Stimulated activated CD8-positive, alpha-beta memory T cell treated with anti-CD3 and anti-CD28 coated beads, Interleukin-2, amount 100 ng/mL, for 1 hour (primary cell): ENCODE measurements at regions not wholly inside any gene's neighbourhood (a gene's known extent, or its start where the extent isn't known, plus 50 kb on each side); places are given as distances from the start of the nearest gene placed in this dataset.
"Not testable (repeated sequence)": the region's sequence is repeated elsewhere in the genome, so short reads cannot be mapped to it uniquely, and the experiment has no call there.

ENCODE experiments used
- DNase-seq, 2 donors: peaks; one replicate each; pipeline ENCODE4 v3.0.0-alpha.2; 2020; ENCODE audit warnings: low read depth in 2 of 2

DNA sequence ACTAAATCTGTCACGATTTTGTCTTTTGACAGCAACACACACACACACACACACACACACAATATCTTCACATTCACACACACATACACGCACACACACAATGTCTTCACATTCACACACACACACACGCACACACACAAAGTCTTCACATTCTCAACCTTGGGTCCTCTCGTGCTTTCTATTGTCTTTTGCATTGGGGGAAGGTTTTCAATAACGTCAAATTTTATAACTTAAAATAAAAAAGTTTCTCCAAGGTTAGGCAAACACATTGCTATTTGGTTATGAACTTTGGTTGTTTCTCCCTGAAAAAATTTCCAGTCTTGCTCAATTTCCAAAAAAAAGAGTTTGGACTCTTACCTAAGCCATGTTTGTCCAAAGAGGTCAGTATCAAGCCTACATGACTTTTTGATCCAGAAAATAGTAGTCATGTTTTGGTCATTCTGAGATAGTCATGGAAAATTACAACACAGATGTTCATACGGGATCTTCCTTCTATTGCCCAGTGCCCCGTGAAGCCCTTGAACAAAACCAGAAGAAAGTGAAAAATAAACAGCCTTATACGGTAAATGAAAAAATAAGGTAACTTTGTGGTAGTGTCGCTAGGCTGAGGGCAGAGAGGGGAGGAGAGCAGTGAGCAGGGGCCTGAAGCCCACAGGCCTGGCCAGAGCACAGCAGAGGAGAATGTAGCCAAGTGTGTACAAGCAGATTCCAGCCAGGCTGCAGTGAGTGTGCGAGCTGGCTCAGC lies 542.8 kb upstream of the ID2 start:
- DNase-seq, result no peak

DNA sequence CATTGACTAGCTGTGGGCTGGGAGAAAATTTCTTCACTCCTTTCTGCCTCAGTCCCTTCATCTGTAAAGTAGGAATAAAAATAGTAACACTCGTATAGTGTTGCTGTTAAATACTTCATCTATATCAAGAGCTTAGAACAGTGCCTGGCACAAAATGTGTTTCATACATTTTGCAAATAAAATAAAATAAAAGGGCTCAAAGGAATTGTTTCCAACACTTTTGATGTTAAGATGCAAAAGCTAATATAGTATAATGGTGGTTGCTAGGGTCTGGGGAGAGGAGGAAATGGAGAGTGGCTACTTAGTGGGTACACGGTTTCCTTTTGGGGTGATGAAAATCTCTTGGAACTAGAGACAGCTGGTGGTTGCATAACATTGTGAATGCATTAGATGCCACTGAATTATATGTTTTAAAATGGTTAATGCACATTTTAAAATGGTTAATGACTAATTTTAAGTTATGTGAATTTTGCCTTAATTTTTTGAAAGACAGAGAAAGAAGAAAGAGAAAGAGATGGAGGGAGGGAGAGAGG lies 542.1 kb upstream of the ID2 start:
- no peak for DNase-seq

DNA sequence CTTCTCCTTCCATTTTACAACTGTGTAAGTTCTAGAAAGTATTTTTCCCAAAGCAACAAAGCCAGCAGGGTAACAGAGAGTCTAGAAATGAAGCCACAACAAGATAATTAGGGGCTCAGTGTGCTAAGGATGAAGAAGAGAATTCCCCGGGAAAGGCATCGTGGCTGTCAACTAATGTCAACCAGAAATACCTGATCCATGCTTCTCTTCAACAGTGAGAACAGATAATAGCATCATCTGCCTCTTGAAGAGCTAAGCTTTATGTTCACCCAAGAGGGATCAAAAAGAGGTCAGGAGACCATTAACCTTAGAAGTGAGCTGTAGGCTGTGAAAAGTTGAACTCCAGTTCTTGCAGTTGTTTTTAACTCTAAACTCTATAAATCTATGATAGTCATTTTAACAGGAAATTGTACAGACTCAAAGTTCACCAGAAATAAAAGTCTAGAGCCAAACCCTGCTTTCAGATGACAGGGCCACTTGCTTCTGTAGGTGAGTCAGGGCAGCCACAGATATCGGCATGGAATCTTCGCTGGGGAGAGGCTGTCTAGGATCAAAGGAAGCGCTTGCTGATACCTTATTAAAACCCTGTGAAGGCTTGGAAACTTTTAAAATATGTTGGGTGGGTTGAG lies 540.7 kb upstream of the ID2 start:
- no peak for DNase-seq

DNA sequence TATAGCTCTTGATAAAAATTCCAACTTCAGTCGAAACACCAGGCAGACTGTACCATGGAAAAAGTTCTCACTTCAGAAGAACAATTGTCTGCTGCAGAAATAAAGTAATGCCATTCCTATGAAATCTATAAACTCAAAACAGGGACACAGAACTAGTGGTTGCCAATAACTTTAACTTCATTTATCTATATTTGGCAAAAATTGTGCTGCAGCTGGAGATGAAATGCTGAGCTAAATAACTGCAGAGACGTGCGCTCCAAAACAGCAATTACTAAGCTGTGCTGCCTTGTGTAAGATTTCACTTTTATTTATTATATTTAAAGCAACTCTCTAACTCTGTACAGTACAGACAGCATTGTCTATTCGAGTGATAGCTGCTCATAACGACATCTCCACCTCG lies 540.1 kb upstream of the ID2 start:
- DNase-seq, result no peak

DNA sequence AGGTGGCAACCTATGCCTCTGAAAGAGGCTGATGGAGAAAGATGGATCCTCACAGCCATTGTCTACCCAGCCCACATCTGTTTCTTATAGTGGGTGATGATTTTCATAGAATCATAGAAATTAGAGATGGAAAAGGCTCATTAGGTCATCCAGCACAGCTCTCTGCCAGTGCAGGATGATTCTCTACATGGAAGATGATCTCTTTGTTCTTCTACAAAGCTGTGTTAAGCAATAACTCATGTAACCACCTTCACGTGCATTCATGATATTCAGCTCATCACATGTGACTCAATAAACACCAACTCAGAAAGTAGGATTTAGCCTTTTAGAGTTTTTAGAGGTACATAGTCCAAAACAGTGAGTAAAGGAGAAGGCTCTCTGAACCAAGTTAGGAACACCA lies 539.4 kb upstream of the ID2 start:
- DNase-seq, result no peak

DNA sequence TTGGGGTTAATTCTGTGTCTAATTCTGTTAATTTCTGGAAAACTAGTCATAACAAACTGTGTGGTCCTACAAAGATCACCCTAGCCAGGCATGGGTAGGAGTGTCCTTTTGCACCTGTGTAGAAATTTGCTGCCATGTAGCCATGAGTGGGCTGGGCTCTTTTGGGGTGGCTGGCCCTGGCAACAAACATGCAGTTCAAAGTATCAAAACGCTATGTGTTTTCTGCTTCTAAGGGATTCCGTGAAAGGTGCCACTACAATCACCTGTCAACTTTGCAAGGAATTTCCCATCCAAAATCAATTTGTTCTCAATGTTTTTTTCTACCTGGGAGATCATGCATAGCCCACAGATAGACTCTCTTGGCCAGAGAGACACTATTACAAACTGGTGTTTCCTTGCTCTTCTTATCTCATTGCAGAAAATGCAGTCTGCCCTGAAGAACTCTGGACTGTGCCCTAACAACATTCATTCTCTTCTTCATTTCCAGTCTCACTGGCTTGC lies 537.7 kb upstream of the ID2 start:
- no peak for DNase-seq

DNA sequence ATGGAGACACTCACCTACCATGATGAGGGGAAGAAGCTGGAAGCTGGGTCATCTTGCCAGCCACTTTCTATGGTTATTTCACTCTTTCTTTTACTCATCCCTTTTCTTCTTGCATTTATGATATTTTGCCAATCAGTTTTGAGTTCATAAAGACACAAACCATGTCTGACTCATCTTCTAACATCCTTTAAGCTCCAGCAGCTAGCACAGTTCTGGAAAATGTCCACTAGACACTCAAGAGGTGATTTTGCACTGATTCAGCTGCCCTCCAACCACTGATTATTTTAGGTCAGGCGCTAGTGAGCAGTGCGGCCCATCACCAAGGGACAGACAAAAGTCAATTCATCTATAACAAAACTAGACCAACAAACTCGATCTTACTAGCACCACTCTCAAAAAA lies 537.1 kb upstream of the ID2 start:
- no peak for DNase-seq

DNA sequence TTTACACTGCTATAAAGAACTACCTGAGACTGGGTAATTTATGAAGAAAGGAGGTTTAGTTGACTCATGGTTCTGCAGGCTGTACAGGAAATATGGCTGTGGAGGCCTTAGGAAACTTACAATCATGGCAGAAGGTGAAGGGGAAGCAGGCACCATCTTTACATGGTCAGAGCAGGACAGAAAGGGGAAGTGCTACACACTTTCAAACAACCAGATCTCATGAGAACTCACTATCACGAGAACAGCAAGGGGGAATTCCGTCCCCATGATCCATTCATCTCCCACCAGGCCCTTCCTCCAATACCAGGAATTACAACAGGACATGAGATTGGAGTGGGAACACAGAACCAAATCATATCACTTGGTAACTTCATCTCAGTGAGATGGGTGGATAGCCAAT lies 536.5 kb upstream of the ID2 start:
- not testable (repeated sequence) for DNase-seq

DNA sequence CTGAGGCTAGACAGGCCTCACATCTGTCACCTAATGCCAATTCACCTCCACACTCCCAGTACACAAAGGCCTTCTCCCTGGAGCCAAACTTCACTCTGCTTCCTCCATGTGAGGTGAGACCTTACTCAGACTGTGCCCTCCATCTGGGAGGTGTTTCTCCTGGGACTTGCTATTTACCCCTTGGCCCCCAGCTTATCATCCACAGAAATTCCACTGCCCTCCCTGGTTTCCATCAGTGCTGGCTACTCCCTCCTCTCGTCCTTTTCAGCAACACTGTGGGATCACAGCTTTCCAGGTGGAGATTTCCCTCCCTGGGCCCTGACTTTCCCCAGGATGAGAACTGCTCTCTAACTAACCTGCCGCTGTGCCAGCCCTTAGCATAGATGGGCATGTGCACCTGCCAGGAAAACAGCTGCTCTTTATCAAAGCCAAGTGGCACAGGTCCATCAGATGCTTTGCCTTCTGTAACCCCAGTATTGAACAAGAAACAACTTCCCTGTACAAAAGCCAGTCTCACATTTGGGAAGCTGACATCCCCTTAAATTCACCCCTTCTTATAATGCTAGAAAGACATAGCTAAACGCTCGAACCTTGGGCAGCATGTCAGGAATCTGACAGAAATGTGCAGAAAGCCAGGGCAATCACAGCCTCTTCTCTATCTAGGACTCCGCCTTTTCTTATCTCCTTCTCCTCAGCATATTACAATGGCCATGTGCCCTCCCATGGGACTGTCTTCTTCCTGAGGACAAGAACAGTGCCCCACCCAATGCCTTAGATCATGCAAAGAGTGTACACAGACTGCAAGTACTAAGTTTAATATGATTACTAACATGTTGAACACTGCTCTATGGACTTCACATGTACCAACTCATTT lies 535.5 kb upstream of the ID2 start:
- no peak for DNase-seq

DNA sequence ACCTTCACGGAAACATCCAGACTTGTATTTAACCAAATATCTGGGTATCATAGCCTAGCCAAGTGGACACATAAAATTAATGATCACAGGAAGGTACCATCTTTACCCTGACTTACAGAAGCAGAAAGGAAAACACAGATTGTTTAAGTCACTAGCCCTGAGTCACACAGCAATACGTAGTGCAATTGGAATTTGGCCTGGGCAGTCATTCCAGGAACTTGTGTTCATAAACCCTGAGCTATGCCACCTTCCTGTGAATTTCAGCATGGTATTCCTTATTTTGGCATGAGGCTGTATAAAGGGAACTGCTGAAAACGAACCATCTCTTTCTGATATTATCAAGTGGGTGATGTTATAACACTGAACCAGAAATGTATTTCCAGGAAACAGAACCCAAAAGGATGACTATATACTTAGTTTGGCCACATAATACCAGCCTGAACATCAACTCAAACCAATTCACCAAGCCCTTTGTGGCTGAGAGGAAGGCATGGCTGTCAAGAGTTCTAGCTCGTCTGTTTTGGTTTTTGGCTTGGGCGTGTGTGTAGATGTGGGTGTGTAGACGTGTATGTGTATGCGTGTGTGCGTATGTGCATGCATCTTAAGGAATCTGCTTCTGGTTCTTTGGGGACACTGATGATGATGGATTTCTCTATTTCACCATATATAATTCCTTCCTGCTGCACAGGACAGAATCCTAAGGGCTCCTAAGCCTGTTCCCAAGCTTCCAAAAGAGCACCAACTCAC lies 533.4 kb upstream of the ID2 start:
- no peak for DNase-seq

DNA sequence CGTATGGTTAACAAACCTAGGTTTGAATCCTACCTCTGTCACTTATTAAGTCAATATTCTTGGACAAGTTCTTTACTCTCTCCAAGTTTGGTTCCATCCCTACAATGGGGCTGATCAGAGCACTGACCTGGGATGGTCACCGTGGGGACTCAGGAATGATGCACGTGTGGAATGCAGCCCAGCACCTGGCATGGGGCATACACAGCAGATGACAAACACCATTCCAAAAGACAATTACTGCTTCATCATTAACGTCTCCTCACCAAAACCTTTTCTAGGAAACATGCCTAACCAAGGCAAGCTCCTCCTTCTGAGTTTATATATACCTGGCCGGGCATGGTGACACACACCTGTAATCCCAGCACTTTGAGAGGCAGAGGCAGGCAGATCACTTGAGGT lies 532.9 kb upstream of the ID2 start:
- no peak for DNase-seq

DNA sequence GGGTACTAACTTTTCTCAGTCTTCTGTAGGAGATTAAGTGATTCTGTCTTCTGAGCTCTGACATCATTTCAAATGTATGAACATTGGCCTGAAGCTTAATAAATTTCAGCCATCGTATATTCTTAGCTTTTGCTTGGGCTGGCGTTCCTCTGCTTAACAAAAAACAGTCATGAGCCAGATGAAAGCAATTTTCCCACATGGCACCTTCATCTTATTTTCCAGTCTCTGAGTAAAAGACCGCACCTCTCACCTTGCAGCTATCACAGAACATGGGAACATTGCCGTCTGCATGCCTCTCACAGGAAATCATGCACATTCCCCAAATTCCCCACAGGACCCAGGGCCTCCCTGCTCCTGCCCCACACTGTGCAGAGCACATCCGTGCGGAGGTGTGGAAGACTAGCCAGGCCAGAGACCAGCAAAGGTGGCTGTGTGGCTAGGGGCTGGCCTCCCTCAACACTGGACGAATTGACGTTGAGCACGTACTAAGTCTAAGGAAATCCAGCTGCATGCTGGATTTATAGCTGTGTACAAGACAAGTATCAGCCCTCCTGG lies 531.8 kb upstream of the ID2 start:
- DNase-seq, result no peak

DNA sequence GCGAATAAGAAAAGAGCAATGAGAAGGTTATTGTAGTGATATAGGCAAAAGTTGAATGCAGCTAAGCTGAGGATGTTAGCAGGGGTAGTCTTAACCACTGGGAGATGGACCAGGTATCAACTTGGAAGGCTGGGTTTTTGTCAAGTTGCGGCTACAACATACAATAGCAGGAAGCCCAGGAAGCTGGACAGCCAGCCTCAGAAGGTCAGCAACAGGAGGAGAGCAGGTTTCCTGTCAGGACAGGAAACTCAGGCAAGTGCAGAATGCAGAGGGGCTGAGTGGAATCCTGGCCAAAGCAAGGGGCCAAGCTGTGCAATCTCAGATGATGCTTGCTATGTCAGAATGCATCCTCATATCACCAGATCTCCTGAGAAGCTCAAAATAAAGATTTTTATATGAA lies 530.0 kb upstream of the ID2 start:
- no peak for DNase-seq

DNA sequence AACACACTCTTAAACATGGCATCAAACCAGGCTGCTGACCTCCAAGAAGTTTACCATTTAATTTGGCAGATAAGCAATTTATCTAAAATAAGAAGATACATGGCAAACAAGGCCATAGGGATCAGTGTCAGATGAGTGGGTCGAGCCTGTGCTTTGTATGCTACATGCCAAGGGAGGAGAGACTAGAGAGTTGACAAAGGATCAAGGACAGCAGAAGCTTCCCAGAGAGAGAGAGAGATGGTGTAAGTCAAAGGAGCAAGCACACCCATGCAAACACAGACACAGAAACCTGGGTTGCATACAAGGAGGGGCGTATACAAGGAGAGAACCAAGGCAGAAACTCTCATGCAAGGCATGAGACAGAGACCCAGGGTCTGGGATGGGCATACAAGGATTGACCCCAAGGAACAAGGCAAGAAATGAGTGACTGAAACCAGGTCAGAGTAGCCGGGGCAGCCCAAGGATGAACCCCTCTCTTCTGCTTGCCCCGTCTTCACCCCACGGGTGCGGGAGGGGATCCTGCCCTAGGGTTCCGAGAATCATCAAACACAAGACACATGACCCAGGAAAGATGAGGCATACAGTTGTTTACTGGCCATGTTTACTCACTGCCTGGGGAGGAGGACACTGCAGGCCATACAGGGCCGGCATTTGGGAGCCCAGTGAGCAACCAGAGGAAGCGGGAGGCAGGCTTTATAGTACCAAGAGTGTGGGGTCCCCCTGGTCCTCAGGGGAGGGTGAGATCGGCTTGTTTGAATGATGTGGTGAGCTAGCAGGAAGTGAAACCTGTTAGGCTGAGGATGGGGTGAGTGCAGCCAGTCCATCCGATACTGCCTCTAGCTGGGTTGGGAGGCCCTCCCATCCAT lies 529.2 kb upstream of the ID2 start:
- no peak for DNase-seq

DNA sequence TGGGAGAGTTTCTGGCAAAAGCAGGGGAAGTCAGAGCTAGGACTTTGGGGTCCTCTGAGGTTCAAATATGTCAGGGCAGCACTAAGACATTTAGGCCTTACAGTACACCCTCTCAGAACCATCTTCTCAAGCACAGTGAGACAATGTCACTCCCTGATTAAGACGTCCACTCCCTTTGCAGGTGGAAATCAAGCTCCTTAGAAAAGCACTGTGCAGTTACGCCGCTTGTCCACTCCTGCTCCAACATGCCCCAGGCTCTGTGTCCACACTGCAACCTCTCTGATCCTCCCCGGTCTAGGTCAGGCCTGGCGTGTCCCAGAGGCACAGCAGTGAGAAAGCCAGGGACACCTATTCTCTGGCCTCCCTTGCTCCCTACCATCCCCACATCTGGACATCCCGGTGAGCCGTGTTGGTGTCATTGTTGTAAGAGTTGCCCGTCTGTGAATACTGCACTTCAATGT lies 528.6 kb upstream of the ID2 start:
- DNase-seq, result no peak

DNA sequence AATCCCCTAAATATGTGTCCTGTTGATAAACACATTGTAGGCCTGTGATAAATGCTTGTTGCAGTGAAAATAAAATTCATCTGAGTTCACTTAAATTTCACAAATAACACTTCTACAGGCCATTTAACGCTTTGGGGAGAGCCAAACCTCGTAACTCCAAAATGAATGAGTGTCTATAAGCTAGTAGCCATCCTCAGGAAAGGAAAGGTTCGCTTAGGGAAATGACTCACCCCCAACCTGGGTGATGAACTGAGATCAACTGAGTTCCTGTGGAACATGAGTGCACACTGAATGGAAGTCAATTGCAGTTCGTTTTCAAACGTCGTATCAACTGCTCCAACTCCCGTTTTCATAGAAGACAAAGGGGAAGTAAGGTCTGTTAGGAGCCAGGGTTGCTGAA lies 527.6 kb upstream of the ID2 start:
- no peak for DNase-seq

DNA sequence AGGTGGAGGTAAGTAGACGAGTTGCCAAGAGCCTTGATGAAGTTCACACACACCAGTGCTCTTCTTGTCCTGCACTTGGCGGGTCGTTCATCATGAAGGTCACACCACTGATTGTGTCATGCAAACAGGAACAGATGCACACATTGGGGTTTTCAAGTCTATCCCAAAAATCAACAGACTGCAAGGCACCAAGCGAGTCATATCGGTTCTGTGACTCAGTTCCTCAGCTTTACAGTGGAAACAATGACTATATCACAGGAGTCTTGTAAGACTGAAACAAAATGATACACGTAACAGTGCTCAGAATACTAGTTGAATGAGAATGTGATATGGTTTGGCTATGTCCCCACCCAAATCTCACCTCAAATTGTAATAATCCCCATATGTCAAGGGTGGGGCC lies 526.9 kb upstream of the ID2 start:
- DNase-seq, result no peak

DNA sequence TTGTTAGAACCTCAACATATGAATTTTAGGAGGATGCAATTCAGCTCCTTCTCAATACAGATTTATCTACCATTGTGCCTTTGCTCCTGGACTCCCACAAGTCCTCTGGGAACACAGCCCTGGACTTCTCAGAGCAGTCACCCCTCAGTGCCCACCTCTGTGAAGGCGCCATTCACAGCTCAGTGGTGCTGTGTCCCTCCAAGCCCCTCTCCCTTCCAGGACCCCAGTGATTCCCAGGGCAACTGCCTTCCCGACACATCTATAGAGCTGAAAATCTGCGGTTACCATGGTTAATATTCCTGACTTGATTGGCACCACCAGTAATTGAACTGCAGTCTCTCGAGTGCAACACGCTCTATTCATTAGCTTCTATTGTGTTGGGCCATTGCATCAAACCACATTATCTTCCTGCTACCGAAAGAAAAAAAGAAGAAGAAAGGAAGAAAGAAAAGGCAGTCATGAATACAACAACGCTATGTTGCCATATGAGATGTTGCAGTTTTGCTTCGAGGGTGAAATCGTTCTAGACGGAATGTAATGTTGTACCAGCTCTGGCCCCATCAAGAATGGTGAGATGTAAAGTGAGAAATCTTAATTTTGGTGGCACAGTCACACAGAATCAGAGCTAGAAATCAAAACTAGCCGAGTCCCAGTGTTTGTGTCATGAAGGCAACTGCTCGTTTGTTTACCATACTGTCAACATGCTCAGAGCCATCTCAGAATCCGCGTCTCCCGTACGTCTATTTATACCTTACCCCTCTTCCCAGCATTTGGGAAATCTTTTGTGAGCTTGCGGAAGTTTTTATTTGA lies 524.0 kb upstream of the ID2 start:
- DNase-seq, result no peak

DNA sequence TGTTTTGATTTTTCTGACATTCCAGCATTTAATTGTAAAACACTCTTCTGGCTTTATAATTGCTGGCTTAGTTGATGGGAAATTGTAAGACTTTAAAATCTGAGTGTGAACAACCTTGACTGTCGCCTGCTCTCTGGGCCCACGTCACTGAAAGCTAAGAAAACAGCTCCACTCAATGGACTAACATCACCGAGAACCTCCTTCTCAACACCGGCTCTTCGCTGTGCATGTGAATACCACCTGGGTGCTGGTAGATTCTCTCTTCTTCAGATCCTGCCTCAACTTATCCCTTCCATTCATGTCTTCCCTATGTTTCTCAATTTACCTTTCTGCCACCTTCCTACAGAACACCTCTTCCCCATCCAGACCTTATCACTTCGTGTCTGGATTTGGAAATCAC lies 523.1 kb upstream of the ID2 start:
- DNase-seq, result no peak
